ENCODE measurements at regions not wholly inside any gene's neighbourhood (a gene's known extent, or its start where the extent isn't known, plus 50 kb on each side); places are given as distances from the start of the nearest gene placed in this dataset.

GRCh38 chr4:29307755-29308154 is 1412.4 kb upstream of the PCDH7 start:
- TF ChIP-seq POLR2A (IDR thresholded peaks at IDR 0.05) (no peak), CTCF (IDR thresholded peaks at IDR 0.05) (no peak), POLR2AphosphoS5 (IDR thresholded peaks at IDR 0.05) (no peak), EP300 (IDR thresholded peaks at IDR 0.05) (no peak)
